DOHH2 (cell line): ENCODE measurements at regions not wholly inside any gene's neighbourhood (a gene's known extent, or its start where the extent isn't known, plus 50 kb on each side); places are given as distances from the start of the nearest gene placed in this dataset.
"Not testable (repeated sequence)": the region's sequence is repeated elsewhere in the genome, so short reads cannot be mapped to it uniquely, and the experiment has no call there.

Source experiments
- H3F3A ChIP-seq: fragments of 200-600 bp; sonication (generic), shearing (Covaris generic); 2 replicates; pipeline ENCODE4 v1.6.0; 2016; ENCODE audit warnings: antibody characterized with exemption, mild to moderate bottlenecking; ENCODE audit not compliant: control insufficient read depth, insufficient read depth
- H3K27ac ChIP-seq: fragments of 200-600 bp; sonication (generic); 2 replicates; pipeline ENCODE4 v1.5.1; 2014; ENCODE audit warnings: low read depth, mild to moderate bottlenecking, low read length, moderate library complexity
- H3K27me3 ChIP-seq: fragments of 200-600 bp; sonication (generic); 2 replicates; pipeline ENCODE4 v1.6.1; 2014; ENCODE audit warnings: mild to moderate bottlenecking, low read length, mixed read lengths; ENCODE audit not compliant: control insufficient read depth
- H3K36me3 ChIP-seq: fragments of 200-600 bp; sonication (generic); 2 replicates; pipeline ENCODE4 v1.6.1; 2014; ENCODE audit warnings: mild to moderate bottlenecking, low read length, moderate library complexity, mixed read lengths; ENCODE audit not compliant: control insufficient read depth
- H3K4me1 ChIP-seq: fragments of 200-600 bp; sonication (generic); 2 replicates; pipeline ENCODE4 v1.6.1; 2014; ENCODE audit warnings: mild to moderate bottlenecking, low read length, mixed read lengths; ENCODE audit not compliant: control insufficient read depth
- H3K4me2 ChIP-seq: fragments of 200-600 bp; sonication (generic); 2 replicates; pipeline ENCODE4 v1.6.0; 2014; ENCODE audit warnings: mild to moderate bottlenecking, low read length, moderate library complexity
- H3K4me3 ChIP-seq: fragments of 200-600 bp; sonication (generic); 2 replicates; pipeline ENCODE4 v1.5.1; 2014; ENCODE audit warnings: mild to moderate bottlenecking, low read length, mixed read lengths
- H3K79me2 ChIP-seq: fragments of 200-600 bp; sonication (generic); 2 replicates; pipeline ENCODE4 v1.6.1; 2014; ENCODE audit warnings: mild to moderate bottlenecking, low read length, mixed read lengths; ENCODE audit not compliant: control insufficient read depth
- H3K9me2 ChIP-seq: fragments of 200-600 bp; sonication (generic); replicated peaks from 2 replicates; pipeline ENCODE4 v1.6.1; 2014; ENCODE audit warnings: mild to moderate bottlenecking, low read length, mixed read lengths; ENCODE audit not compliant: control insufficient read depth
- H3K9me3 ChIP-seq: fragments of 200-600 bp; sonication (generic); 2 replicates; pipeline ENCODE4 v1.6.1; 2014; ENCODE audit warnings: antibody characterized with exemption, low read length, mixed read lengths; ENCODE audit not compliant: control insufficient read depth, insufficient read depth
- H4K20me1 ChIP-seq: fragments of 200-600 bp; sonication (generic); 2 replicates; pipeline ENCODE4 v1.6.0; 2014; ENCODE audit warnings: low read depth, mild to moderate bottlenecking, antibody characterized with exemption, low read length, moderate library complexity; ENCODE audit not compliant: control insufficient read depth, insufficient read depth

- not testable (repeated sequence) for H3K9me3 ChIP-seq, H3K4me2 ChIP-seq, H3F3A ChIP-seq, H3K9me2 ChIP-seq, H3K27ac ChIP-seq, H3K4me3 ChIP-seq, H3K79me2 ChIP-seq, H3K36me3 ChIP-seq, H3K27me3 ChIP-seq, H3K4me1 ChIP-seq, H4K20me1 ChIP-seq
Measured at GRCh38 chr21:5975719-5976118, 4545.7 kb upstream of the TPTE start.

GRCh38 chr21:5997586-5997985 lies 4523.8 kb upstream of the TPTE start:
- not testable (repeated sequence) for H3K9me2 ChIP-seq, H3F3A ChIP-seq, H3K79me2 ChIP-seq, H3K4me1 ChIP-seq, H3K9me3 ChIP-seq, H3K4me2 ChIP-seq, H3K4me3 ChIP-seq, H3K36me3 ChIP-seq, H3K27ac ChIP-seq, H3K27me3 ChIP-seq, H4K20me1 ChIP-seq

- H3K27me3 ChIP-seq, H3F3A ChIP-seq, H3K9me2 ChIP-seq, H3K4me2 ChIP-seq, H3K4me3 ChIP-seq, H3K4me1 ChIP-seq, H3K27ac ChIP-seq, H4K20me1 ChIP-seq, H3K9me3 ChIP-seq, H3K36me3 ChIP-seq, H3K79me2 ChIP-seq: not testable (repeated sequence)
Measured at GRCh38 chr21:6015422-6016057, 4505.8 kb upstream of the TPTE start.

- H3K9me3 ChIP-seq, H3K4me3 ChIP-seq, H3K4me2 ChIP-seq, H3K4me1 ChIP-seq, H4K20me1 ChIP-seq, H3K27ac ChIP-seq, H3K27me3 ChIP-seq, H3K79me2 ChIP-seq, H3K36me3 ChIP-seq, H3K9me2 ChIP-seq, H3F3A ChIP-seq: not testable (repeated sequence)
Measured at GRCh38 chr21:6020460-6020859, 4500.9 kb upstream of the TPTE start.

GRCh38 chr21:6020953-6021716 lies 4500.2 kb upstream of the TPTE start:
- not testable (repeated sequence) for H3K27me3 ChIP-seq, H3K4me3 ChIP-seq, H3F3A ChIP-seq, H3K79me2 ChIP-seq, H3K36me3 ChIP-seq, H3K27ac ChIP-seq, H4K20me1 ChIP-seq, H3K4me2 ChIP-seq, H3K9me3 ChIP-seq, H3K9me2 ChIP-seq, H3K4me1 ChIP-seq

- H3K4me2 ChIP-seq, H3K27ac ChIP-seq, H3K27me3 ChIP-seq, H4K20me1 ChIP-seq, H3K9me3 ChIP-seq, H3K4me3 ChIP-seq, H3K36me3 ChIP-seq, H3K9me2 ChIP-seq, H3K4me1 ChIP-seq, H3K79me2 ChIP-seq, H3F3A ChIP-seq: not testable (repeated sequence)
Measured at GRCh38 chr21:6021717-6022270, 4499.6 kb upstream of the TPTE start.

GRCh38 chr21:6023331-6023730 lies 4498.1 kb upstream of the TPTE start:
- H4K20me1 ChIP-seq, H3K9me3 ChIP-seq, H3K4me3 ChIP-seq, H3K9me2 ChIP-seq, H3K27ac ChIP-seq, H3K4me1 ChIP-seq, H3F3A ChIP-seq, H3K4me2 ChIP-seq, H3K79me2 ChIP-seq, H3K27me3 ChIP-seq, H3K36me3 ChIP-seq: not testable (repeated sequence)

GRCh38 chr21:6025139-6025538 lies 4496.2 kb upstream of the TPTE start:
- H3K9me3 ChIP-seq, H3K4me2 ChIP-seq, H3K79me2 ChIP-seq, H3K36me3 ChIP-seq, H3K27ac ChIP-seq, H3K9me2 ChIP-seq, H4K20me1 ChIP-seq, H3K27me3 ChIP-seq, H3K4me3 ChIP-seq, H3K4me1 ChIP-seq, H3F3A ChIP-seq: not testable (repeated sequence)
